ENCODE measurements at regions not wholly inside any gene's neighbourhood (a gene's known extent, or its start where the extent isn't known, plus 50 kb on each side); places are given as distances from the start of the nearest gene placed in this dataset.

DNA sequence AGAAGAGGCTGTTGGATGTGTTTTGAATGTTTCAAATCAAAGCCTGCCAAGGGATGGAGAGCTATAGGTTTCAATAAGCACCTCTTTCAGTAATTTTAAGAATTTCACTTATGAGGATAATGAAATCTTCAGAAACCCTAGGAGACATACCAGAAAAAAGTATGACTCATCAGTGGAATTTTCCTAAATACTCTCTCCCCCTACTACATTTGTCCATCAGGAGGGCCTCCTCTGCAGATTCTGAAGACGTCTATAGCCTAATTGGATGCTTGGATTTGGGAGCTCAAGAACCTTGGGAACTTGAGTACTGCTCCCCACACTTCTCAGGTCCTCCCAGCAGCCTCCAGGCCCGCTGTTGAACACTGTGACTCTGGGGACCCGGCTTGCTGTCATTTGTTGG is 374.3 kb downstream of the SLC4A3 start:
- DNase-seq = no peak

DNA sequence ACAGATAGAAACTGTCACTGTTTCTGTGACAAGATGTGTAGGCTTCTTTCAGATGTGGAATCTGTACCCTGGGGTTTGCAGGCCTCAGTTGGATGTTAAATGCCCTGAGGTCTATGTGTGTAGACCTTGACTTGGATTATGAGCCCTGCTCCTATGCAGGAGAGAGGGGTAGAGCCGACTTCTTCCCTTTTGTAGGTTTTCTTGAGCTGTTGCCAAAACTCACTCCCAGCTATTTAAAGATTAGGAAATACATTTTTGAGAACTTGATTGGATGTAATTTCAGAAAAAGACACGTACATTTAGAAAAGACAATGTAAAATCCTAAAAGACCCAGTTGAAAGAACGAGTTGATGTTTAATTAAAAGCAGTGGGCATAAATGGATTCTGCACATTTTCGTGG is 374.8 kb downstream of the SLC4A3 start:
- DNase-seq = no peak

DNA sequence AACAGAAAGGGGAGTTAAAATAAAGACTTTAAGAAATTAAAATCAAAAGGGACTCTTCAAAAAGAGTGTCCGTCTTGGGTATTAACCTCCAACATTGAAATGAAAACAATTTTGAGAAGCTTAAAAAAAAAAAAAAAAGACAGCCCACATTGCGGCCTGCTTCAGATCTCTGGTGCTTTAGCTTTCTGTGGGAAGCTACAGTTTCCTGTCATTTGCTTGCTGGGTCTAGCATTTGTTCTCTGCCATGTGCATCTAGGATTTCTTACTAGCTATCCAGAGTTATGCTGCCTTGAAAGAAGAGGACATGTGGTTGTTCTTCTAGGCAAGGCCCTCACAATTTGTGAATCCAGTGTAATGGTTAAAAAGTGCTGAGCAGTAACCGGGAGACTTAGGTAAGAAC is 375.3 kb downstream of the SLC4A3 start:
- no peak for DNase-seq

DNA sequence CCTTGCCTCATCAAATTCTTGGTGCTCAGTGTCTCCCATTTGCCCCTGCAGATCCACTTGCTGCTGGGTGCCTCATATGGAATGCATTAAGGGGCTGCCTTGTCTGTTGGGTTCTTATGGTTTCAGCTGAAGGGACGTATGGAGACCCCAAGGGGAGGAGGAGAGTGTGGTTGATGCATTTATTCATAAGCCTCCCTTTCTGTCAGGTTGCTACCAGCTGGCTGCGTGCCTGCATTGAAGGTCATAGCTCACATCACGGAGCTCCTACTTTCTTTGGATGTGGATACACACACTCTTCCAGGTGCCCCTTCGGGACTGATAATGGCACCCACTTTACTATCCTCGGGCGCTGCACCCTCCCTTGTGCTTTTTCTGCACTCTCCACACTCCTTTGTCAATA is 377.9 kb downstream of the SLC4A3 start:
- DNase-seq = no peak

DNA sequence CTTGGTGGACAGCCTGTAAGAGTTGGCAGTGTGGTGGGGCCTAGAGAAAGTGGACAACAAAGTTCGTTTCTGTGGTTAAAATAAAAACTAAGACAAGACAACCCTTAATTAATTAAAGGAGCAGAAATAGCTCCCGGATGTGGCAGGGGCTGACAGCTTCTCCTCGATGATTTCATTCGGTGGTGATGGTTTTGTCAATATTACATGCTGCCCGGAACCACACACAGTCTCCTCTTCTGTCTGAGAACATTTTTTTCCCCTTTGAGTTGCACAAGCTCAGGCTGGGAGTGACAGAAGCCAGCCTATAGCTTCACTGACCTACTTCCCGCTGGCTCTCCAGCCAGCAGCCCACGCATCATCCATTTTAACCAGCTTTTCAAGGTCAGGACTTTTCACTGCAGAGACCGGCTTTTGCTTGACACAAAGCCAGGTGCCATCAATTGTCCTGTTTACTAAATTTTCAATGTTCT is 378.8 kb downstream of the SLC4A3 start:
- no peak for DNase-seq

DNA sequence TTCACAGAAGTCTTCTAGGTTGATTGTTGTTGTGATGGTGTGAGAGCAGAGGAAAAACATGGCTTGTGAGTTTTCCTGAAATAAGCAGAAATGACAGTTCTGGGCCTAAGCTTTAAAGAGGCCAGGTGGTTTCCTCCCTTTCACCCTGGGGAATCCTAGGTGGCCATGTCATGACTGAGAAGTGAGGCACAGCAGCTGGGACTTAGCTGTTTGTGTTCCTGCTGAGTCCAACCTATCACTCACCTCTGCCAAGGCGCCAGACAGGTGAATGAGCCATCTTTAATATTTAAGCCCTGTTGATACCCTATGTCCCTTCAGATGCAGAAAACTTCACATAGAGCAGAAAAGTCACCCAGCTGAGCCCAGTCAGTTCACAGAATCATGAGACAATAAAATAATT is 384.4 kb downstream of the SLC4A3 start:
- DNase-seq = no peak

DNA sequence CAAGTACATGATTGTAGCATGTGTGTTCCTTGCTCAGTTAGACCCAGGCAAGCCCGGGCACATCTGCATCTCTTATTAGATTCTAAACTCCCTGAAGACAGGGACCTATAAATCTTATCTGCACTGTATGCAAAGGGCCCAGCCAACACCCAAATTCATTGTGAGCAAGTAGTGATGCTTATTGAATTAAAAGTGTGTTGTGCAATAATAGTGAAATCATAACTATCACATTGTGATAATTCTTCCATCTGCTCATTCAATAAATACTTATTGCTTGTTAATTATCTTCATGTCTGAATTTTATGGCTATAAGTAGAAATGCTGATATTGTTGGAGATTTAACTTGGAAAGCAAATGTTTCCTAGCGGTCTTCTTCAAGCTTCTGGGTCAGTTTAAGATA is 387.5 kb downstream of the SLC4A3 start:
- no peak for DNase-seq

DNA sequence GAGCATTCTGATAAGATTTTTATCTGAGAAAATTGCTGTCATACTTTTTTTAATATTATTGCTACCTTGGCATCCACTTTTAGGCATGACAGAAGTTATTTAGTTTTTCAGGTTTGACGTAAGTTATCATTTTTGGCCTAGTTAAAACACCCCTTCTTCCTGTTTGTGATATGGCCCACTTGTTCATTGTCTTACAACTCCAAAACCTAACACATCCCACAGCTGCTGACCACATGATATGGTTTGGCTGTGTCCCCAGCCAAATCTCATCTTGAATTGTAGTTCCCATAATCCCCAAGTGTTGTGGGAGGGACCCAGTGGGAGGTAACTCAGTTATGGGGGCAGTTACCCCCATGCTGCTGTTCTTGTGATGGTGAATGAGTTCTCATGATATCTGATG is 388.1 kb downstream of the SLC4A3 start:
- no peak for DNase-seq

DNA sequence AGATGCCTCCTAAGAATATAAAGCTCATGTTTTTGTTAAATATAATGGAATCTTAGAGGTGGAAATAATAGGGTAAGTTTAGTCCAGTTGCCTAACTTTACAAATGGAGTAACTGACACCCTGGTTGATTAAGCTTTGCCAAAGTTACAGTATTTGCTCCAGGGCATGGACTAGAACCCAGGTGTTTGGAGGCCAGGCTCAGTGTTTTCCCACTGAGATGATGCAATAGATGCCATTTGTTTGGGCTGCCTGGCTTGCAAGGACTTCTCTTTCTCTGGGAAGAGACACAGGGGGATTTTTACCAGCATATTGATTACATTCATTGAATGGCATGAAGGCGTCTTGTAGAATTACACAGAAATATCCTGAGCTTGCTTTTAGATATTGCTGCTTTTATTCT is 397.8 kb downstream of the SLC4A3 start:
- DNase-seq = no peak

DNA sequence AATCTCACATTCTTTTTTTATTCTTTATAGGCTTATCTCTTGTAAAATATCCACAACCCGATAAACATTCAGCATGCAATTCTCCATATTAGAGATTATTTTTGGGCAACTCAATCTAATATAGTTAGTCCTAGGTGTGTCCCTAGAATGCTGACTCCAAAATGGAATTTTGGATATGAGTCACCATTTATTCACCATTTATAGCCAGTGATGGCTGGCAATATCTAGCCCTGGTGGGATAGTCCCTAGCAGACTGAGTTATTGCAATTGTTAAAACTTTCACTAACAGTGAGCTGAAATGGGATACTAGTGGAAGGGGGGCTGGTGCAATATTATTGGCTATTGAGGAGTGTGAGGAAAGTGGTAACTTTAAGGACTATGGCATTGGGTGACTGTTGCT is 401.6 kb downstream of the SLC4A3 start:
- no peak for DNase-seq

DNA sequence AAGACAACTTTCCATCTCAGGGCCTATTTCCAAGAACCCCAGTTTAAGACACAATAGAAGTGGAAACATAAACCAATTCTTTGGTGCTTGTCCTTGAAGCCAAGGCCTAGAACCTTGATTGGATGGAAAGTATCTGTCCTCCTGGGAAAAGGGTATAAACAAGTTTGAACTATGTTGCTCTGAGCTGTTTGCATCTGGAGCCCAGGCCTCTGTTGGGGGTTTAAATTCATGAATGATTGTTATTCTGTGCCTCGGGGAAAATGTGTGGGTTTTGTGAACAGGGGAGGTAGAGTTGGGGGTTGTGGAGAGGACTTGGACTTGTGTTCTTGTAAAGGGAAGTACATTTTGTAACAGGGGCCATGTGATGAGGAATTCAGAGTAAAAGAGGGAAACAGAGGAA is 406.1 kb downstream of the SLC4A3 start:
- no peak for DNase-seq

DNA sequence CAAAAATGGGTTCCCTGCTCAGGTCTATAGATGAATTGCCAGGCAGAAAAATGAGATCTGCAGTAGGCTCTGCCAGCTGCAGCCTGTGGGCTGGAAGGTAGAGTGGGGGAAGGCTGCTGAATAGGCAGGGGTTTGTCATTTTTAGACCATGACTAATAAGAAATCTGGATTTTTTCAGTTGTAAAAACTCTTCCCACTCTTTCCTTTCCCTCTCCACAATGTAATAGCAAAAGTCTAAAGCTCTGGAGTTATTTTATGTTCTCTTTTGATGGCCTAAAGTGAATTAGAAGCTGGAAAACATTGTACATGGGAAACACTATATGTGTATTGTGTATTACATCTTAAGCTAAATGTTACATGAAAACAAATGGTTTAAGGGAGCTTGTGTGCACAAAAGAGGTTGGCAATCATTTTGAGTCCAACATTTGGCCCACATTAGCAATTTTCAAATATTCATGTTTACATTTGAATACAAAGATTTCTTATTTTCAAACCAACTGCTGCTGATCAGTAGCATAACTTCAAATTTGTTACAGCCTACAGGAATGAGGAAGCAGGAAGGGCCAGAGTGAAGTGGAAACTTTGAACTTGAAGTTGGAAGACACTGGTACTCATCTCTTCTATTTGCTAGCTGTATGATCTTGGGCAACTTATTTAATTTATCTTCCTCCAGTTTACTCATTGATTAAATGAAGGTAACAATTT is 407.1 kb downstream of the SLC4A3 start:
- DNase-seq = no peak

DNA sequence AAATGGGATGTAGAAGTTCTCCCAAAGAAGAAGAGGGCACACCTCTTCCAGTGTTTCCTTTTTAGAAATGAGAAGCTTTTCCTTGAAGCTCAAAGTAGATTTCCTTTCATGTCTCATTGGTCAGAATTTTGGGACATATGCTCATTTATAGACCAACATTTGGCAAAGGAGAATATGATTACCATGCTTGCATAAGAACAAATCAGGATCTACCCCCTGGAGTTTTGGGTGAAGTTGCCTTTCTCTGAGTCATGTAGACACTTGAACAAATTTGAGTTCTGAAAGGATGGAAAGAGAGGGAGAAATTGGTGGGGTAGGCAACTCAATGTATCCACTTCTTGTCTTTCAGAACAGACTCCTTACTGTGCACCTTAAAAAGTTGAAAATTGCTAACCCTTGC is 409.0 kb downstream of the SLC4A3 start:
- DNase-seq = no peak

DNA sequence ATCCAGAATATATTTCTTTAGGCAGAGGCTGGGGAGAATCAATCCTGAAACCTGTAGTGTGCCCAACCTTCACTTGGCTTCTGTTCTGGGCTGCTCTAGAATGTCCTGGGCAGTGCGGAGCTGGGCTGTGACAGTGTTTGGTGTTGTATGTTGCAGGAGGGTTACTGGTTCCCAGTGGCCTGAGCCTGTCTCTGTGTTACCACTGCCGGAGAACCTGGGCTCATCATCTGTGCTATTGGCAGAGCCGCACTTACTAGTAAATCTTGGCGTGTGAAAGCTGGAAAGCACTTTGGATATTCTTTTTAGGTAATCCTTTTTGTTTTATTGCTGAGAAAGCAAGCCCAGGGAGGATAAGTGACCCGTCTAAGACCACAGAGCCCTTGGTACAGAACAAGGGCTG is 412.9 kb downstream of the SLC4A3 start:
- no peak for DNase-seq

DNA sequence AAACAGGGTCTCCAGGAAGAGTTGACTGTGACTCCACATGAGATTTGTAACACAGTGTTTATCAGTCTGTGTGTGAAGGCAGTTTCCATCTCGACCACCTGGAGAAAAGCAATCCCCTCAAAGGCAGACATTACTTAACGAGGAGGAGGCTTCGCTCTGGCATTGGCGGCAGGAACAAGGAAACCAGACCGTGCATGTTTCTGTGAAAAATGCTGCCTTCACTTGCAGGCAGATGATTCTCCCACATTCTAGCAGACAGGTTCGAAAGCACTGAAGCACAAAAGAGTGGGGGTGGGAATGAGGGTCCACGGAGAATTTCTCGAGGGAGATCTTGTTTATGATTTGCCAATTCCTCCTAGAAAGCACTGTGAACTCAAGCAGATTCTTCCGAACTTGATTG is 414.0 kb downstream of the SLC4A3 start:
- DNase-seq = no peak

DNA sequence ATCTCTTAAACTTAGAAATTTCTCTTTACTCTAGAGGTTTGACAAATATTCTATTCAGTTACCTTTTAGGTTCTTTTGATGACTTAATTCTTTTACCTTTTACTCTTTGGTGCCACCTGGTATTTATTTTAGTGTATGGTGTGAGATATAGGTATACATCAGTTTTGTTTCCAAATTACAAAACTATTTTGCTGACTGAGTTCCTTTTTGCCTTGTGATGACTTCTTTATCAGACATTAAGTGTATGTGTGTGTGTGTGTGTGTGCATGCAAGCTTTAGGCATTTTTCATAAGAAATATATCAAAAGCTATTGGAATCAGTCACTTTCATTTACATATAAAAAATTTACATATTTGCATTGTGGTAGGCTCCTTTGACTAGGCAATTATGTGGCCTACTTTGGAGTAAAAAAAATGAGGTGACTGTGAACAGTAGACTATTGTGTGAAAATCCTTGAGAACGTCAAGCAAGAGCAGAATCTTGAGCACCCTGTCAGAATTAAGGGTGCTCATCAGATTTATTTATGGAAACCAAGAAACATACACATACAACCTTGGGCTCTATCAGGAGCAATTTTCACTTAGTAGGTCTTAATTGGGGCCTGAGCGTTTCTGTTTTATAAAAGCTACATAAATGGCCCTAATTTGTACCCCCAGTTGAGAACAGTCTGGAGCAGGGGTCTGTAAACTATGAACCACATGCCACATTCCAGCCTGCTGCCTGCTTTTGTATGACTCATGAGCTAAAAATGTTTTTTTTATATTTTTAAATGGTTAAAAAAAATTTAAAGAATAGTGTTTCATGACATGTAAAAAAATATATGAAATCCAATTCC is 415.9 kb downstream of the SLC4A3 start:
- no peak for DNase-seq

DNA sequence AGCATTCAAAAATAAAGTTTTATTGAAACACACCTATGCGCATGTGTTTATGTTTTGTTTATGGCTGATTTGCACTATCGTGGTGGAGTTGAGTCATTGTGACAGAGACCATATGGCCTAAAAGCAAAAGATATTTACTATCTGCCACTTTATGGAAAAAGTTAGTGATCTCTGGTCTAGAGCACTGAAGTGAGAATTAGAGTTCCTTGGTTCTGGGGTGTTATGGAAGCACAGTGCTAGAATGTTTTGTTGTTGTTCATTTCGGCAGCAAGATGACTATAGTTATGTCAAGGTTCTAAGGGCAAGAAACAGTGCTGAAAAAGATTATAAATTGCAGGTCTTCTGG is 416.5 kb downstream of the SLC4A3 start:
- DNase-seq = no peak

DNA sequence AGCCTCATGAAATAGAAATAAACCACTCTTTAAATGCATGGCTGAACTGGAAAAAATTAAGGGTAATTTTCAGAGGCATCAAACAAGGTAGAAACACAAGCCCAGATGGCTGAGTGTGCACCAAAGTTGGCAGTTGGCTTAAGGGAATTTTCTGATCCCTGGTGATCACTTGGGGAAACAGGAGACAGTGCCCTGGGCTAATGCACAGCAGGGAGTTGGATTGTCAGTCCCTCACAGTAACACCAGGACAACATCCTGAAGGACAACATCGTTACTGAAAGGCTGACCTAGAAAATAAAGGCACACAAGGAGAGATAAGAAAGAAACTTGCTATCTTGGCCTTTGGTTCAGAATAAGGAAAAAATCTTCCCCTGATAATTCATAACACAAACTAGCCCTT is 417.0 kb downstream of the SLC4A3 start:
- DNase-seq = no peak

DNA sequence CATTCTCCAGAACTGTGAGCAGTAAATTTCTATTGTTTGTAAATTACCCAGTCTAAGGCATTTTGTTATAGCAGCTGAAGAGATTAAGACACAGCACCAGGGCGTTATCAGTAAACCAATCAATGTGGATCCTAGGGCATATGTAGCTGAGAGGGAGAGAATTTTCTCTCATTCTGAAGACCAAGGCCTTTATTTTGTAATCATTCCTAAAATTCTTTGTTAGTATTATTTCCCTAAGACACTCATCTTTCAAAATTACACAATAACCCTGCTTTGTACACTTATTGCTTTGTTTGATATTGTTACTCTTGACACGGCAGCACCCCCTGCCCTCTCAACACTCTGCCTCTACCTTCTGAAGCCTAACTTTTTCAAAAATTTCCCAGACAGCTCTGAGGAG is 419.1 kb downstream of the SLC4A3 start:
- no peak for DNase-seq

DNA sequence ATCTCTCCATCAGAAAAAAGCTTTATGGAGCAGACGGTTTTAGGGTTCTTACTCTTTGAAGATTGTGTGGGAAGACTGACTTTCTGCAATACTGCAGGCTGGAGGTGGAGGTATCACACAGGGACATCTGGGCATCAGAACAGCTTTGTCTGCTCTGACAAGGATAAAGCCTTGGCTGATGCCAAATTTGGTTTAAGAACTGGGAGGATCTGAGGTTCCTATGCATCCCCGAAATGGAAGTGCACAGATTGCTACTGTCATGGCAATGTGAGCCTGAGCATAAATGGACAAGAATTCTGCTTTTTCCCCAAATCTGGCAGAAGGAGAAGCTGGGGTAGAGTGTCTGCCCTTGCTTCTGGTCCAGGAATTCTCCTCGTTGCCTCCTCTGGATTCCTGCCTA is 424.3 kb downstream of the SLC4A3 start:
- DNase-seq = no peak

DNA sequence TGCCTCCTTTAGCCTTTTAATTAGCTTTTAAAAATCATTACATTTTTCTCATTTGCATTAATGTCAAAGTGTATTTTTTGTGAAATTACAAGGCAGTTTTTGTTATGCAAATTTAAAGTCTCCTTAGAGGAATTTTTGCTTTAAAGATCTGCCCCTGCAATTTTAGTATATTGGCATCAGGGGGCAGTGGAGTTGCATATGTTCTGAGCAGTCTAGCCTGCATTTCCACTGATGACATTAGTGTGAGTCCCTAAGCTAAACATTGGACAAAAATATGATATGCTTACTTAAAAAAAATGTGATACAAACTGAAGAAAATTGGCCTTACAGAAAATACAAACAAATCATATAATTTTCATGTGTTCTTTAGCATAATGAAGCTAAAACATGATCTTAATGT is 426.5 kb downstream of the SLC4A3 start:
- DNase-seq = no peak

DNA sequence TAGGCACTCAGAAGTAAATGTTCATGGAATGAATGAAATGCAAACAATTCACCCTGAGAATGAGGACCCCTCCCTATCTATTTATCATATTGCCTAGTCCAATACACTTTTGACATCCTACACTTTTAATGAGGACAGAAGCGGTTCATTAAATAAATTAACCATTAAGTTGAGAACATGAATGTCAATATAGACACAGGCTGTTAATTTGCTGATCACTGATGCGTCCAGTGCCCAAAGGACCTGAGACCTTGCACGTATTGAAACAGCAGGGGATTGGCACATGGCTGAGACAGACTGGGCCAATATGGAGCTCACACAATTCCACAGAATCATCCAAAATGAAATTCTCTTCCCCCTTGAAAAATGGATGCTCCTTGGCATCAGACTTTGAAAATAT is 430.0 kb downstream of the SLC4A3 start:
- no peak for DNase-seq

DNA sequence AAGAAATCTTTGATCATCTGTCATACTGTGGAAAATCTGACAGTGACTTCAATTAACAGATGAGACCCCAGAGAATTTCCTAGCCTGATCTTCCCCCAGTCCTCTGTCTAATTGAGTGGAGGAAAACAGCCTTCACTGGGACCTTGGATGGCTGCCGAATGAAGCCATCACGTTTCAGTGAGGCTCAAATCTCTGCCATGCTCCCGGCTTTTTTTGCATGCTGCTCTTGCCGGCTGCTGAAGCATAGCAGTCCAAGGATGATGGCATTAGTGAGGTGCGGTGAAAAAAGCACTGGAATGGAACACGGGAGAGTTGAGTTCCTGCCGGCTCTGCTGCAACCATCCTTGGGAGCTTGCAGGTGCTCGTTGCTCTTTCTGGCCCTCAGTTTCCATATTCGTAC is 430.5 kb downstream of the SLC4A3 start:
- no peak for DNase-seq

DNA sequence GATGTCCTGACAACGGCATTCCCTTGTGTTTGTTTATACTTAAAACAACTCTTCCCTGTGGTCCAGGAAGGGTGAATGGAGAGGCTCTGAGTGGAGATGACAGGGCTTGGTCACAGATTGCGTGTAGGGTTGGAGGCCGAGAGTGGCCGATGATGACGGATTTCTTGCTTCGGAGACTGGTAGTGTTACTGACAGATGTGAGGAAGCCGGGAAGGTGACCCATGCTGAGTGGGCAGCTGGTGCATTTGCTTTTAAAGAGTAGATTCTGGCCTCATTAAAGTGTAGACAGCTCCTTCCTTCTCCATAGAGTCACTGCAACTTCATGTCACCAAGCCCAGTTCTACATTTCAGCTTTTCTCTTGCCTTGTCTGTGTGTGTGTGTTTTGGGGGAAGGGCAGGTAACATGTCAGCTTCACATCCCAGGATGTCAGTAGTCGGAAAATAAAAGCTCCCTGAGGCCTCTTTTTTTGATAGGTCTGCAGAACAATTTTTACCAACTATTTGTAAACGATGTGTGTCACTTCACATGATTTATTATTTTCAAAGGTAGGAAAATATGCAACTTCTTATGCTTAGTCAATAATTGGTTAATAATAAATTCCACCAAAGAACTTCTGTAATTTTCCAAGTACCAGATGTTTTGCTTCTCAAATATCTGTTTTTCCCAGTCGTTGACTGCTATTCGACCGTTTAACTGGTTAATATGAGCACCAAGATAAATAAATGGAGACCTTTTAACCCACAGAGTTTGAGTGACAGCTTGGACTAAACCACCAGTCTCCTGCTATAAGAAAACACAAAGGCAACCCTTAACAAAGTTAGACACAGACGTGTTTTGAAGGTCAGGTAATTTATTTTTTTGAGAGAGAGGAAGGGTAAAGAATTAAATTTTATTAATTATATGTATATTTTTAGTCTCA is 436.9 kb downstream of the SLC4A3 start:
- DNase-seq = no peak
